ENCODE measurements at regions not wholly inside any gene's neighbourhood (a gene's known extent, or its start where the extent isn't known, plus 50 kb on each side); places are given as distances from the start of the nearest gene placed in this dataset.

GRCh38 chr15:96554541-96554940 is 224.0 kb downstream of the NR2F2 start:
- H3K9me3 Mint-ChIP-seq = peaks cover 5% of the 10 kb centered on the region
- no peak overlapping the region for H3K27ac Mint-ChIP-seq
- H3K36me3 Mint-ChIP-seq = no peaks in the 10 kb centered on the region
- ATAC-seq = no peak
- H3K4me3 Mint-ChIP-seq = no peak overlapping the region
- H3K4me1 Mint-ChIP-seq = no peaks in the 10 kb centered on the region
- H3K27me3 Mint-ChIP-seq = no peaks in the 10 kb centered on the region

DNA sequence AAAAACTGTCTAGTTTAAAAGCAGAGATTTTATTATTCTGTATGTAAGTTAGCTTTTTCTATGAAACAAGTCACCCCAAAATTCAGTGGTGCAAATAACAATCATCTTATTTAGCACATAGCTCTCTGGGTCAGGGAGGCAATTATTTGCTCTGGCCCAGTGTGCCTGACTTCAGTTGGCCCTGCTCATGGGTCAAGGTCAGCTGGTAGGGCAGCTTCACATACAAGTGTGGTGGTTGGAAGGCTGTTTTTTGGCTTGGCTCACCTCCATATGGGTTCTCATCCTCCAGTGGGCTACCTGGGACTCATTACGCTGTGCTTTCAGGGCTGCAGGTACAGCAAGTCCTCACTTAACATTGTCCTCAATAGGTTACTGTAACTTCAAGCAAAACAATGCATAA is 228.6 kb downstream of the NR2F2 start:
- H3K27me3 Mint-ChIP-seq = no peaks in the 10 kb centered on the region

GRCh38 chr15:96559631-96560030 is 229.1 kb downstream of the NR2F2 start:
- Mint-ChIP-seq H3K4me1 (no peaks in the 10 kb centered on the region), H3K27ac (no peak overlapping the region), H3K9me3 (peaks cover 8% of the 10 kb centered on the region), H3K27me3 (no peaks in the 10 kb centered on the region), H3K36me3 (no peaks in the 10 kb centered on the region), H3K4me3 (no peak overlapping the region)
- ATAC-seq = no peak

More for the DNA sequence above, 228.6 kb downstream of the NR2F2 start:
- ATAC-seq = no peak
- Mint-ChIP-seq H3K9me3 (peaks cover 10% of the 10 kb centered on the region), H3K4me3 (no peak overlapping the region), H3K4me1 (no peaks in the 10 kb centered on the region), H3K27ac (no peak overlapping the region), H3K36me3 (no peaks in the 10 kb centered on the region)

- ATAC-seq = no peak
- Mint-ChIP-seq H3K27me3 (no peaks in the 10 kb centered on the region), H3K9me3 (peaks cover 6% of the 10 kb centered on the region), H3K4me1 (no peaks in the 10 kb centered on the region), H3K4me3 (no peak overlapping the region), H3K36me3 (no peaks in the 10 kb centered on the region), H3K27ac (no peak overlapping the region)
Measured at GRCh38 chr15:96560246-96560895, 229.9 kb downstream of the NR2F2 start.

GRCh38 chr15:96561593-96561992 is 231.1 kb downstream of the NR2F2 start:
- no peak overlapping the region for H3K27ac Mint-ChIP-seq
- H3K4me1 Mint-ChIP-seq = no peaks in the 10 kb centered on the region

DNA sequence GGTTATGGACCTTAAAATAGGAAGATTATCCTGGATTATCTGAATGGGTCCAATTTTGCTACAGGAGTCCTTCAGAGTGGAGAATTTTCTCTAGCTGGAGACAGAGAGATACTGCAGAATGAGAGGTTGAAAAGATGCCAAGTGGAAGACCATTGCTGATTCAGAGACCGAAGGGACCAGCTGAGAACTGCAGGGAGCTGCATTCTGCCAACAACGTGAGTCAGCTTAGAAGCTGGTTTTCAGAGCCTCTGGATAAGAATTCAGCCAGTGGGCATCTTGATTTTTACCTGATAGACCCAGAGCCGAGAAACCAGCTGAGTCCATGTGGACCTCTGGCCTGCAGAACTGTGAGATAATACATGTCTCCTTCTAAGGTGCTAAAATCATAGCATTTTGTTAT is 234.0 kb downstream of the NR2F2 start:
- ATAC-seq = no peak
- Mint-ChIP-seq H3K9me3 (peaks cover 6% of the 10 kb centered on the region), H3K4me1 (no peaks in the 10 kb centered on the region), H3K4me3 (no peak overlapping the region), H3K36me3 (no peaks in the 10 kb centered on the region), H3K27ac (no peak overlapping the region), H3K27me3 (no peaks in the 10 kb centered on the region)

More at GRCh38 chr15:96561593-96561992, 231.1 kb downstream of the NR2F2 start:
- peaks cover 6% of the 10 kb centered on the region for H3K9me3 Mint-ChIP-seq
- H3K36me3 Mint-ChIP-seq = no peaks in the 10 kb centered on the region
- no peak for ATAC-seq
- no peak overlapping the region for H3K4me3 Mint-ChIP-seq
- H3K27me3 Mint-ChIP-seq = no peaks in the 10 kb centered on the region

- no peaks in the 10 kb centered on the region for H3K4me1 Mint-ChIP-seq
- H3K27ac Mint-ChIP-seq = no peak overlapping the region
- H3K27me3 Mint-ChIP-seq = no peaks in the 10 kb centered on the region
- H3K36me3 Mint-ChIP-seq = no peaks in the 10 kb centered on the region
- H3K9me3 Mint-ChIP-seq = peaks cover 6% of the 10 kb centered on the region
- ATAC-seq = no peak
- no peak overlapping the region for H3K4me3 Mint-ChIP-seq
Measured at GRCh38 chr15:96565266-96565665, 234.8 kb downstream of the NR2F2 start.

DNA sequence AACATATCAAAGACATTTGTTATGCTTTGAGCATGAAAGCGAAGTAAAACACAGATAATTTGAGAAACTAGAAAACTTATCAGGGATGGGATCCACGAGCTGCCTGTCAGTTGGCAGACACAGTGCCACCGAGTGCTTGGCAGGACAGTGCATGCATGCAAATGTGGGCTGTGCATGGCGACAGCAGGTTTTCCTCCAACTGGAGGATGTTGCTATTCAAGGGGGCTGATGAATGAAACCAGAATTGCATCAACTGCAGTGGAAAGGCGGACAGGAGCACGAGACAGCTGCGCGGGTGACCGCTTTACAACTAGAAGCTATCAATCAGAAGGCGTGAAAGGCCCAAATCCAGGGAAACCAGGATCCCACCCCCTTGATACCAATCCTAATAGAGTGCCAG is 244.3 kb downstream of the NR2F2 start:
- no peak overlapping the region for H3K4me3 Mint-ChIP-seq
- H3K27me3 Mint-ChIP-seq = no peaks in the 10 kb centered on the region
- no peak for ATAC-seq
- no peaks in the 10 kb centered on the region for H3K4me1 Mint-ChIP-seq
- no peak overlapping the region for H3K27ac Mint-ChIP-seq
- peaks cover 7% of the 10 kb centered on the region for H3K9me3 Mint-ChIP-seq
- H3K36me3 Mint-ChIP-seq = no peaks in the 10 kb centered on the region

DNA sequence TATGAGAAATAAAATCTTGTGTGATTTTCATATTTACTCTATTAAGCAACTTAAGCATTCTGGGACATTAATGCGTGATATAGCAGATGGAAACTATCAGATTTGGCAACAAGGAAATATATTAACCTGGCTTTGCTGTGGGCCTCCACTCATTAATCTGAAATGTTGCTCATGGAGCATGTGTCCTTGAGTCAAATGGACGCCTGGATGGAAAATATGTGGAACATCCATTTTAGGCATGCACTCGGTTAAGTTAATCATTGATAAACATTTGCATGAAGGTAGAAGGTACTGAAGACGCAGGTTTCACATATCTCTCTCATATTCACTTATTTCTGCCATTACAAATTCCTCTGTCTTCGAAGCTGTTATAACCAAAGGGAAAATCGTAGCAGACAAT is 246.1 kb downstream of the NR2F2 start:
- ATAC-seq = no peak
- Mint-ChIP-seq H3K4me1 (no peaks in the 10 kb centered on the region), H3K4me3 (no peak overlapping the region), H3K27me3 (no peaks in the 10 kb centered on the region), H3K9me3 (peaks cover 7% of the 10 kb centered on the region), H3K27ac (no peak overlapping the region), H3K36me3 (no peaks in the 10 kb centered on the region)

GRCh38 chr15:96578393-96578792 is 247.9 kb downstream of the NR2F2 start:
- Mint-ChIP-seq H3K4me1 (no peaks in the 10 kb centered on the region), H3K27ac (no peak overlapping the region), H3K36me3 (no peaks in the 10 kb centered on the region), H3K9me3 (no peaks in the 10 kb centered on the region), H3K4me3 (no peak overlapping the region), H3K27me3 (no peaks in the 10 kb centered on the region)
- ATAC-seq = no peak

DNA sequence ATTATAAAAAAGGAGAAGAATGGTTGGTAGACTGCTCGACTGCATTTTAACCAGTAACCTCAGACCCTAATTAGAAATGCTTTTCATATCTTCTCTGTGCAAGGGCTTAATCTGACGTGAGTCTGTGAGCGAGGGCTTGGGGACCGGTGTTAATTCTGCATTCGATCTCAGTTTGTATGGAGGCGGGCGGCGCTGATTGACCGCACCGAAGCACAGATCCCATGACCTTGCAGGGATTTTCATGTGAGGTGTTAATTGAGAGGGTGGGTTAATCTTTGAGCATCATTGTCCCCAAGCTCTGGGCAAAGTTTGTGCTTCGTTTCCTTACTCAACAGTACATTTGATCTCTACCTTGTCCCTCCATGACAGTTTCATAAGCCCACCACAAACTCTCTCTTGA is 250.9 kb downstream of the NR2F2 start:
- Mint-ChIP-seq H3K27ac (no peak overlapping the region), H3K4me3 (no peak overlapping the region), H3K9me3 (no peaks in the 10 kb centered on the region), H3K27me3 (no peaks in the 10 kb centered on the region), H3K4me1 (no peaks in the 10 kb centered on the region), H3K36me3 (no peaks in the 10 kb centered on the region)
- ATAC-seq = no peak

DNA sequence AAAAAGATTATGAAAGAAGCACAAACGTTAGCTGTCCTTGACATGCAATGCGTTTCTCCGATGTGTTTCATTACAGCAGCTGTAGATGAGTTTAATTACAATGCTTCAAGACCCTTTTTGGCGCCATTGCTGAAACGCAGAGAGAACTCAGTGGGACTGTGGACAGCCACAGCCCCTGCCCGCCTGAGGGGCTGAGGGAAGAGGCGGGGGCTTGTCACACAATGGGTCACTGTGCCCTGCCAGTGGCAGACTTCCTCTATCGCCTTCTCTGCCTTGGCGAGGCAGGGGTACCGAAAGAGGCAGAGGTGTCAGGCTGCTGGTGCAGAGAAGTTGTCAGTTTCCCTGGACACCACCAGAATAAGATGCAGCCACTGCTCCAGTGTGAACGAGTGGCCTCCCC is 252.0 kb downstream of the NR2F2 start:
- H3K36me3 Mint-ChIP-seq = no peaks in the 10 kb centered on the region
- no peak overlapping the region for H3K27ac Mint-ChIP-seq
- H3K4me1 Mint-ChIP-seq = no peaks in the 10 kb centered on the region
- H3K9me3 Mint-ChIP-seq = no peaks in the 10 kb centered on the region
- H3K4me3 Mint-ChIP-seq = no peak overlapping the region
- no peak for ATAC-seq
- H3K27me3 Mint-ChIP-seq = no peaks in the 10 kb centered on the region

- ATAC-seq = no peak
- no peaks in the 10 kb centered on the region for H3K27me3 Mint-ChIP-seq
- H3K36me3 Mint-ChIP-seq = no peaks in the 10 kb centered on the region
- H3K27ac Mint-ChIP-seq = no peak overlapping the region
- no peaks in the 10 kb centered on the region for H3K9me3 Mint-ChIP-seq
- no peaks in the 10 kb centered on the region for H3K4me1 Mint-ChIP-seq
- no peak overlapping the region for H3K4me3 Mint-ChIP-seq
Measured at GRCh38 chr15:96583671-96584070, 253.2 kb downstream of the NR2F2 start.

- Mint-ChIP-seq H3K27me3 (no peaks in the 10 kb centered on the region), H3K4me3 (no peak overlapping the region), H3K36me3 (no peaks in the 10 kb centered on the region), H3K4me1 (no peaks in the 10 kb centered on the region), H3K27ac (no peak overlapping the region), H3K9me3 (no peaks in the 10 kb centered on the region)
- ATAC-seq = no peak
Measured at GRCh38 chr15:96585484-96586386, 255.2 kb downstream of the NR2F2 start.

DNA sequence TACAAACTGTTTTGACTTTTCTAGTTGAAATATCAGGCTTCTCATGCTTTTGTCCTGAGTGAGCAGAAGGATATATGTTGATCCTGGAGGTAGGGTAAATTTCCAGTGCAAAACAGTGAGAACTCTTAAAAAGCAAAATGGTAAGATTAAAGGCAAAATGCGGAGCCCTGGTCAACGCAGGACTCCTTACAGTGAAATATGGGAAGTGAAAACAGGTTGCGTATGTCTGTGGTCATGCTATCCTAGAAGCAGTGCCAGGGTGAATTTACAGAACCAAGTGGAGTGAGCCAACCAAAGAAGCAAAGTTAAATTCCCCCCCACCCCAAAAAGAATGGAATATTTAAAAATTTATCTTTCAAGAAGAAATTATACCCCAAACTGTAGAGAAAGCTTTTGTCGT is 256.4 kb downstream of the NR2F2 start:
- Mint-ChIP-seq H3K4me1 (no peaks in the 10 kb centered on the region), H3K9me3 (no peaks in the 10 kb centered on the region), H3K4me3 (no peak overlapping the region)

DNA sequence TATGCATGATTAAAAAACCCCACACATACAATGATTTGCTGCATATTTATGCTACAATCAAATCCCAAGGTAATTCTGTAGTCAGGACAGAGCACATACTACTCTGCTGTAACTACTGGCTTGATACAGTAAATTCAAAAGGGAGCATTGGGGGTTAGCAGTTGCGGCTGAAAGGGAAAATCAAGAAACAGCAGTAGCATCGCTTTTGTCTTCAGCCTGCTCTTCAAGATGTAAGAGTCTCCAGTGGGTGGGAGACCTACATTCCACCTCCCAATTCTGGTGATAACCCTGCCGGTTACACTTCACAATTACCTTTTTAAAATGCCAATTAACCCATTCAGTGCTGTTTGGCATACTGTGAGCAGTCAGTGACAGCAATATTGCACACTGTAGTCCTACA is 259.4 kb downstream of the NR2F2 start:
- Mint-ChIP-seq H3K4me1 (no peaks in the 10 kb centered on the region), H3K4me3 (no peak overlapping the region), H3K36me3 (no peaks in the 10 kb centered on the region), H3K27ac (no peak overlapping the region), H3K27me3 (no peaks in the 10 kb centered on the region), H3K9me3 (no peaks in the 10 kb centered on the region)
- no peak for ATAC-seq

More for the DNA sequence above, 256.4 kb downstream of the NR2F2 start:
- Mint-ChIP-seq H3K36me3 (no peaks in the 10 kb centered on the region), H3K27me3 (no peaks in the 10 kb centered on the region), H3K27ac (no peak overlapping the region)
- no peak for ATAC-seq

Measured in stimulated activated memory B cell treated with anti-CD40 and anti-IgM and Interleukin-4, amounts not matched to agents 10 μg/mL and 1 μg/mL and 100 μg/mL, for 72 hours (primary cell).